GM20000 (cell line): ENCODE measurements at regions not wholly inside any gene's neighbourhood (a gene's known extent, or its start where the extent isn't known, plus 50 kb on each side); places are given as distances from the start of the nearest gene placed in this dataset.

Experiments
- DNase-seq: peaks from one replicate; pipeline ENCODE4 v3.0.0; 2012; ENCODE audit warnings: low spot score
- CTCF ChIP-seq: IDR thresholded peaks from 2 replicates; pipeline ENCODE4 v1.5.1; 2012; ENCODE audit warnings: mild to moderate bottlenecking, control low read depth; ENCODE audit errors: extremely low read depth, missing control alignments

GRCh38 chr2:207387001-207387571 lies 142.7 kb upstream of the CREB1 start:
- no peak for TF ChIP-seq CTCF

GRCh38 chr2:207390302-207391095 lies 139.3 kb upstream of the CREB1 start:
- no peak for DNase-seq
- TF ChIP-seq CTCF: no peak

More at GRCh38 chr2:207387001-207387571, 142.7 kb upstream of the CREB1 start:
- no peak for DNase-seq

- no peak for TF ChIP-seq CTCF
- no peak for DNase-seq
Measured at GRCh38 chr2:207394203-207394781, 135.5 kb upstream of the CREB1 start.

- no peak for TF ChIP-seq CTCF
- no peak for DNase-seq
Measured at GRCh38 chr2:207394812-207395534, 134.8 kb upstream of the CREB1 start.

GRCh38 chr2:207395535-207396251 lies 134.1 kb upstream of the CREB1 start:
- TF ChIP-seq CTCF: no peak
- DNase-seq: no peak

GRCh38 chr2:207397917-207398655 lies 131.7 kb upstream of the CREB1 start:
- TF ChIP-seq CTCF: no peak
- DNase-seq: no peak
